A549 (cell line): ENCODE measurements at regions not wholly inside any gene's neighbourhood (a gene's known extent, or its start where the extent isn't known, plus 50 kb on each side); places are given as distances from the start of the nearest gene placed in this dataset.

ENCODE experiments used
- ESRRA ChIP-seq: fragments of 150-350 bp; IDR thresholded peaks from 2 replicates; pipeline ENCODE4 v1.6.1; 2014; ENCODE audit warnings: mild to moderate bottlenecking, low read length, borderline replicate concordance
- HOXA7 ChIP-seq: fragments of 250-450 bp; sonication (Bioruptor Pico); IDR thresholded peaks from 2 replicates; pipeline ENCODE4 v1.5.0; 2020; ENCODE audit warnings: mild to moderate bottlenecking, moderate library complexity
- POLR2A ChIP-seq: IDR thresholded peaks from 2 replicates; pipeline ENCODE4 v1.6.1; 2012; ENCODE audit warnings: mild to moderate bottlenecking, low read length
- RCOR1 ChIP-seq: fragments of 150-350 bp; IDR thresholded peaks from 2 replicates; pipeline ENCODE4 v1.6.1; 2014; ENCODE audit warnings: antibody characterized with exemption, low read length, low read depth
- ZSCAN20 ChIP-seq: fragments of 250-450 bp; sonication (Bioruptor Pico); IDR thresholded peaks from 2 replicates; pipeline ENCODE4 v1.8.0; 2022; ENCODE audit warnings: mild to moderate bottlenecking, moderate library complexity
- TF ChIP-seq, protein P1 (sequence below): fragments of >200 bp; sonication (Bioruptor Twin); formaldehyde crosslinking; IDR thresholded peaks from 3 replicates; pipeline ENCODE4 v1.5.1; 2016
- TF ChIP-seq, protein P2 (sequence below): fragments of 250-450 bp; sonication (Bioruptor Pico); IDR thresholded peaks from 2 replicates; pipeline ENCODE4 v1.5.0; 2021; ENCODE audit warnings: mild to moderate bottlenecking, moderate library complexity, borderline replicate concordance

DNA sequence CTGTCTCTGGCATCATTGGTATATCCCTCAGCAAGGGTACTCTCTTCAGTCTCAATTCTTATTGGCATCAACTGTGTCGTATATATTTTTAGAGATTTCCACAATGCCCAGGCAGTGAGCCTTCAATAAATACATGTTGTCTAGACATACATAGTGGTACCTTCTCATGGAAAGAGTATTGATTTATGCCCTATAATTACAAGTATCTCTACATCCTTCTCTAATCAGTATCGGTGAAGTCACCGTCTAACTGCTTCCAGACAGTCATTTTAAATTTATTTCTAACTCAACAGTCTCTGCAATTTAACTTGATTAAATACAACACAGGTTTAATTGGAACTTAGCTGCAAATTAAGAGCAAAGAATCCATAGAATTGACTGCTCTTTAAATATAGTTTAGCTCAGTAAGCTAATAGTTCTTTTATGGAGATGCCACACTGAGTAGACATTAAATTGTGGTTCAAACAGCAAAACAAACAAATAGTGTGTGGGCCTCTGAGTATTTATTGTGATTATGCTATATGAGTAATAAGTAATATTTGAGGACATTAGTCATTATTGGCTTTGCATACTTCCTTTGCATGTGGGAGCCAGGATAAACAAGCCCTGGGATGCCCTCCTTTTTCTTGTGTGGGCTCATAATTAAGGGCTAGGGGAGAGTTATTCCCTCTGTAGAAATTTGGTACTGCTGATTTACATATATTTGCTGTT is 126.9 kb upstream of the DUSP10 start:
- TF ChIP-seq POLR2A (no peak), HOXA7 (no peak), ESRRA (no peak), RCOR1 (no peak), ZSCAN20 (CRISPR knock-in tag) (no peak)
- TF ChIP-seq, protein P1, sequence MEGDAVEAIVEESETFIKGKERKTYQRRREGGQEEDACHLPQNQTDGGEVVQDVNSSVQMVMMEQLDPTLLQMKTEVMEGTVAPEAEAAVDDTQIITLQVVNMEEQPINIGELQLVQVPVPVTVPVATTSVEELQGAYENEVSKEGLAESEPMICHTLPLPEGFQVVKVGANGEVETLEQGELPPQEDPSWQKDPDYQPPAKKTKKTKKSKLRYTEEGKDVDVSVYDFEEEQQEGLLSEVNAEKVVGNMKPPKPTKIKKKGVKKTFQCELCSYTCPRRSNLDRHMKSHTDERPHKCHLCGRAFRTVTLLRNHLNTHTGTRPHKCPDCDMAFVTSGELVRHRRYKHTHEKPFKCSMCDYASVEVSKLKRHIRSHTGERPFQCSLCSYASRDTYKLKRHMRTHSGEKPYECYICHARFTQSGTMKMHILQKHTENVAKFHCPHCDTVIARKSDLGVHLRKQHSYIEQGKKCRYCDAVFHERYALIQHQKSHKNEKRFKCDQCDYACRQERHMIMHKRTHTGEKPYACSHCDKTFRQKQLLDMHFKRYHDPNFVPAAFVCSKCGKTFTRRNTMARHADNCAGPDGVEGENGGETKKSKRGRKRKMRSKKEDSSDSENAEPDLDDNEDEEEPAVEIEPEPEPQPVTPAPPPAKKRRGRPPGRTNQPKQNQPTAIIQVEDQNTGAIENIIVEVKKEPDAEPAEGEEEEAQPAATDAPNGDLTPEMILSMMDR, result no peak
- TF ChIP-seq, protein P2, sequence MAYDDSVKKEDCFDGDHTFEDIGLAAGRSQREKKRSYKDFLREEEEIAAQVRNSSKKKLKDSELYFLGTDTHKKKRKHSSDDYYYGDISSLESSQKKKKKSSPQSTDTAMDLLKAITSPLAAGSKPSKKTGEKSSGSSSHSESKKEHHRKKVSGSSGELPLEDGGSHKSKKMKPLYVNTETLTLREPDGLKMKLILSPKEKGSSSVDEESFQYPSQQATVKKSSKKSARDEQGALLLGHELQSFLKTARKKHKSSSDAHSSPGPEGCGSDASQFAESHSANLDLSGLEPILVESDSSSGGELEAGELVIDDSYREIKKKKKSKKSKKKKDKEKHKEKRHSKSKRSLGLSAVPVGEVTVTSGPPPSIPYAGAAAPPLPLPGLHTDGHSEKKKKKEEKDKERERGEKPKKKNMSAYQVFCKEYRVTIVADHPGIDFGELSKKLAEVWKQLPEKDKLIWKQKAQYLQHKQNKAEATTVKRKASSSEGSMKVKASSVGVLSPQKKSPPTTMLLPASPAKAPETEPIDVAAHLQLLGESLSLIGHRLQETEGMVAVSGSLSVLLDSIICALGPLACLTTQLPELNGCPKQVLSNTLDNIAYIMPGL, result no peak
